Stimulated activated CD4-positive, alpha-beta T cell treated with anti-CD3 and anti-CD28 coated beads, Interleukin-12 subunit alpha, Interleukin-12 subunit beta, amount 100 ng/mL, for 48 hours (primary cell): ENCODE measurements at regions not wholly inside any gene's neighbourhood (a gene's known extent, or its start where the extent isn't known, plus 50 kb on each side); places are given as distances from the start of the nearest gene placed in this dataset.

Experiments
- DNase-seq, 3 donors: peaks; one replicate each; pipeline ENCODE4 v3.0.0-alpha.2; 2020; ENCODE audit warnings: low read depth in 2 of 3, low spot score in 1 of 3

- DNase-seq = no peak
These were observed 1177.2 kb downstream of the BRD1 start for GRCh38 chr22:48650323-48651035.

GRCh38 chr22:48649466-48649865 lies 1178.2 kb downstream of the BRD1 start:
- DNase-seq = no peak

GRCh38 chr22:48649031-48649430 lies 1178.6 kb downstream of the BRD1 start:
- DNase-seq = no peak

- DNase-seq = no peak
These were observed 1179.8 kb downstream of the BRD1 start for GRCh38 chr22:48647606-48648515.

GRCh38 chr22:48647051-48647450 lies 1180.6 kb downstream of the BRD1 start:
- DNase-seq = no peak

GRCh38 chr22:48646216-48646925 lies 1181.3 kb downstream of the BRD1 start:
- no peak for DNase-seq

GRCh38 chr22:48645766-48646165 lies 1181.9 kb downstream of the BRD1 start:
- no peak for DNase-seq

- no peak for DNase-seq
These were observed 1182.7 kb downstream of the BRD1 start for GRCh38 chr22:48644997-48645396.

GRCh38 chr22:48644108-48644507 lies 1183.6 kb downstream of the BRD1 start:
- DNase-seq = no peak

- DNase-seq = no peak
These were observed 1184.5 kb downstream of the BRD1 start for GRCh38 chr22:48643066-48643731.

GRCh38 chr22:48642550-48642949 lies 1185.1 kb downstream of the BRD1 start:
- no peak for DNase-seq

- DNase-seq = no peak
These were observed 1185.7 kb downstream of the BRD1 start for GRCh38 chr22:48641906-48642475.

- DNase-seq = no peak
These were observed 1186.5 kb downstream of the BRD1 start for GRCh38 chr22:48640890-48641841.

- DNase-seq = no peak
These were observed 1187.6 kb downstream of the BRD1 start for GRCh38 chr22:48639896-48640748.

GRCh38 chr22:48639021-48639795 lies 1188.5 kb downstream of the BRD1 start:
- DNase-seq = no peak

- no peak for DNase-seq
These were observed 1190.4 kb downstream of the BRD1 start for GRCh38 chr22:48637231-48637630.

- DNase-seq = no peak
These were observed 1190.9 kb downstream of the BRD1 start for GRCh38 chr22:48636746-48637145.

- DNase-seq = no peak
These were observed 1191.9 kb downstream of the BRD1 start for GRCh38 chr22:48635816-48636215.
